ENCODE measurements at regions not wholly inside any gene's neighbourhood (a gene's known extent, or its start where the extent isn't known, plus 50 kb on each side); places are given as distances from the start of the nearest gene placed in this dataset.

DNA sequence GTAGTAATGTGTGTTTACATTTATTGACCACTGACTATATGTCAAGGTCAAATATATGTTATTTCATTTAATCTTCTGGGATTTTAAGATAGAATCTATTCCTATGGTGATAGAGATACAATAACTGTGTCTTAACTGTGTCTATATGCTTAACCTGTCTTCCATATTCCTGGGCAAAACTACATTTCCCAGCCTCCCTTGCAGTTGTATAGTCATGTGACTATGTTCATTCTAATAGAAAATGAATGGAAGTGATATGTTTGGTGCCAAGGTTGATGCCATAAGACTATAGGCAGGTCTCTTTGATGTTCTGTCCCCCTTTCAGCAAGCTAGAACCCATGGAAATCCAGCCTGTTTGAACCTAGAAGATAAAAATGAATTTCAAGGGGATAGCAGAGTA is 258.8 kb upstream of the PDZRN3 start:
- TF ChIP-seq, protein P1, sequence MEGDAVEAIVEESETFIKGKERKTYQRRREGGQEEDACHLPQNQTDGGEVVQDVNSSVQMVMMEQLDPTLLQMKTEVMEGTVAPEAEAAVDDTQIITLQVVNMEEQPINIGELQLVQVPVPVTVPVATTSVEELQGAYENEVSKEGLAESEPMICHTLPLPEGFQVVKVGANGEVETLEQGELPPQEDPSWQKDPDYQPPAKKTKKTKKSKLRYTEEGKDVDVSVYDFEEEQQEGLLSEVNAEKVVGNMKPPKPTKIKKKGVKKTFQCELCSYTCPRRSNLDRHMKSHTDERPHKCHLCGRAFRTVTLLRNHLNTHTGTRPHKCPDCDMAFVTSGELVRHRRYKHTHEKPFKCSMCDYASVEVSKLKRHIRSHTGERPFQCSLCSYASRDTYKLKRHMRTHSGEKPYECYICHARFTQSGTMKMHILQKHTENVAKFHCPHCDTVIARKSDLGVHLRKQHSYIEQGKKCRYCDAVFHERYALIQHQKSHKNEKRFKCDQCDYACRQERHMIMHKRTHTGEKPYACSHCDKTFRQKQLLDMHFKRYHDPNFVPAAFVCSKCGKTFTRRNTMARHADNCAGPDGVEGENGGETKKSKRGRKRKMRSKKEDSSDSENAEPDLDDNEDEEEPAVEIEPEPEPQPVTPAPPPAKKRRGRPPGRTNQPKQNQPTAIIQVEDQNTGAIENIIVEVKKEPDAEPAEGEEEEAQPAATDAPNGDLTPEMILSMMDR (IDR thresholded peaks at IDR 0.05; ENCODE audit: low read depth, low read length, poor library complexity, severe bottlenecking): no peak
- no peak for TF ChIP-seq EZH2phosphoT487 (IDR thresholded peaks at IDR 0.05; ENCODE audit: borderline replicate concordance, low read length)
